Nephron progenitor cell (in vitro differentiated cells): ENCODE measurements at regions not wholly inside any gene's neighbourhood (a gene's known extent, or its start where the extent isn't known, plus 50 kb on each side); places are given as distances from the start of the nearest gene placed in this dataset.
A peak's percentile ranks its signal among the peaks of the same experiment; 100 is the strongest.
"Not testable (repeated sequence)": the region's sequence is repeated elsewhere in the genome, so short reads cannot be mapped to it uniquely, and the experiment has no call there.

Experiments
- DNase-seq: peaks from one replicate; pipeline ENCODE4 v3.0.0; 2021
- H3K27ac Mint-ChIP-seq: 2 replicates; pipeline ENCODE4 v1.8.0; 2021; ENCODE audit warnings: mild to moderate bottlenecking, moderate library complexity, mixed read lengths
- H3K27me3 Mint-ChIP-seq: 2 replicates; pipeline ENCODE4 v1.8.0; 2021; ENCODE audit warnings: mild to moderate bottlenecking, low read depth, mixed read lengths; ENCODE audit not compliant: poor library complexity
- H3K36me3 Mint-ChIP-seq: 2 replicates; pipeline ENCODE4 v1.8.0; 2021; ENCODE audit warnings: low read depth, mixed read lengths
- H3K4me1 Mint-ChIP-seq: 2 replicates; pipeline ENCODE4 v1.8.0; 2021; ENCODE audit warnings: mixed read lengths
- H3K4me3 Mint-ChIP-seq: 2 replicates; pipeline ENCODE4 v1.8.0; 2021; ENCODE audit warnings: mild to moderate bottlenecking, moderate library complexity, mixed read lengths
- H3K9me3 Mint-ChIP-seq: 2 replicates; pipeline ENCODE4 v1.8.0; 2021; ENCODE audit warnings: mild to moderate bottlenecking, moderate library complexity, mixed read lengths
- TF ChIP-seq, protein P1 (sequence below): fragments of 200-600 bp; sonication (generic); IDR thresholded peaks from 2 replicates; pipeline ENCODE4 v1.5.0; 2021; ENCODE audit warnings: antibody characterized with exemption

DNA sequence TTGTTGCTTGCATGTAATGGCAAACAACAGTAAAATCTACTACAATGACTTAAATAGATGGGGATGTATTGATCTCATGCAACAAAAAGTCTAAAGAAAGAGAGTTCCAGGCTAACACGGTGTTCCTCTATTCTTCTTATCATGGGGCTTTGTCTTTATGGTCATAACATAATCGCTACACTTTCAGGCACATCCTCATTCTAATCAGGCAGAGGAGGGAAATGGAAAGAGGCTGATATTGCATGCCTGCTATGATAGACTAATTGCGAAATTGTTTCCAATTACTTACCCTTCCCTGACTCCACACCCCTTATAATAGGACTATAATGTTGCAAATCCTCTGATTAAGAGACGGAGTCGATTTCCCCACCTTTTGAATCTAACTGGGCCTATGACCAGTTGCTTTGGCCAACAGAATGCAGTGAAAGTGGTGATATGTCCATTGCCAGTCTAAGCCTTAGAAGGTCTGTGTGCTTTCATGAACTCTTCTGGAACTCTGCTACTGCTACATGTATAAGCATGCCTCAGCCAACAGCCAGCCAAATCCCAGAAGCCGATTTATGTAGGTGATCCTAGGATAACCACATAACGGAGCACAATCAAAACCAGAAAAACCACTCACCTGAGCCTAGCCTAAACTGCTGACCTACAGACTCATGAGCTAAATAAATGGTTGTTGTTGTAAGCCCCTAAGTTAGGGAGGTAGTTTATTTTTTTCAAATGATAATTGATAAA lies 180.3 kb upstream of the TACR1 start:
- Mint-ChIP-seq H3K27ac (no peak overlapping the region), H3K36me3 (no peaks in the 10 kb centered on the region), H3K27me3 (no peaks in the 10 kb centered on the region), H3K9me3 (peaks cover 4% of the 10 kb centered on the region), H3K4me1 (no peaks in the 10 kb centered on the region), H3K4me3 (no peak overlapping the region)
- DNase-seq, result no peak
- TF ChIP-seq, protein P1, sequence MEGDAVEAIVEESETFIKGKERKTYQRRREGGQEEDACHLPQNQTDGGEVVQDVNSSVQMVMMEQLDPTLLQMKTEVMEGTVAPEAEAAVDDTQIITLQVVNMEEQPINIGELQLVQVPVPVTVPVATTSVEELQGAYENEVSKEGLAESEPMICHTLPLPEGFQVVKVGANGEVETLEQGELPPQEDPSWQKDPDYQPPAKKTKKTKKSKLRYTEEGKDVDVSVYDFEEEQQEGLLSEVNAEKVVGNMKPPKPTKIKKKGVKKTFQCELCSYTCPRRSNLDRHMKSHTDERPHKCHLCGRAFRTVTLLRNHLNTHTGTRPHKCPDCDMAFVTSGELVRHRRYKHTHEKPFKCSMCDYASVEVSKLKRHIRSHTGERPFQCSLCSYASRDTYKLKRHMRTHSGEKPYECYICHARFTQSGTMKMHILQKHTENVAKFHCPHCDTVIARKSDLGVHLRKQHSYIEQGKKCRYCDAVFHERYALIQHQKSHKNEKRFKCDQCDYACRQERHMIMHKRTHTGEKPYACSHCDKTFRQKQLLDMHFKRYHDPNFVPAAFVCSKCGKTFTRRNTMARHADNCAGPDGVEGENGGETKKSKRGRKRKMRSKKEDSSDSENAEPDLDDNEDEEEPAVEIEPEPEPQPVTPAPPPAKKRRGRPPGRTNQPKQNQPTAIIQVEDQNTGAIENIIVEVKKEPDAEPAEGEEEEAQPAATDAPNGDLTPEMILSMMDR, result no peak

DNA sequence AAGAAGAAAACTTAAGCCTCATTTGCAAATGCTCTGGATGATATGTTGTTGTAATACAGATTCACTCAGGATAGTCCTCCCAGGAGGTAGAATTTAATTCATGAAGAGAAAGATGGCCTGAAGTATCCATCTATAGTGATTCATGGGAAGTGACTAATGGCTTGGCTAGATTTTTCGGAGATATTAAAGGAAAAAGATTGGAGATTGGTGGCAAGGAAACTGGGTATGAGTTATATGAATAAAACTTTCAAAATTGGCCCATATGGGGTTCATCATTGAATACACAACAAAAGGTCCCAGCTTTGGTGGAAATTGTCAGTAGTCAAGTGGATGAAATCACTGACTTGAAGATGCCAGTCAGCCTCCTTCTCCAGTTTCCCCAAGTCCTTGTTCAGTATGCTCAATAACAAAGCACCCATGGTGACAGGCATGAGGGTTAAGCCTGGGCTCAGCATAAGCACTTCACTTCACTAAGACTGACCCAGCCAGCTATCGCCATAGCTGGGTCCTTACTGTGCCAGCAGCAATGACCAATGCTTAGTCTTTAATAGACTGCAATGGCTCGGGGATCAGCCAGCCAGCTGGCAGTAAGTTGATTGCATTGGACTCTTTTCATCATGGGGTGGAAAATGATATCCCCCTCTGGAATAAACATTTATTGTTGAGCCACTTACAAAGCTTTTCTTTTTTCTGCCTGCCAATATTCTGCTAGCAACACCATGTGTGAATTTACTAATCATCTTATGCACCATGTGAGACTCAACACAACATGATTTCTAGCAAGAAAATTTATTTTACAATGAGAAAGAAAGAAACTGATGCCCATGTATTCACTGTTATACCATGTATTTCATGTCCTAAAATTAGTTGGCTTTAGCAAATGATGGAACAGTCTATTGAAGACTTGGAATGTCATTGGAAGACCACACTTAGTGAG lies 176.6 kb upstream of the TACR1 start:
- no peaks in the 10 kb centered on the region for H3K27me3 Mint-ChIP-seq
- peaks cover 10% of the 10 kb centered on the region for H3K36me3 Mint-ChIP-seq
- no peaks in the 10 kb centered on the region for H3K4me1 Mint-ChIP-seq
- H3K9me3 Mint-ChIP-seq, result peaks cover 33% of the 10 kb centered on the region
- no peak for DNase-seq
- H3K4me3 Mint-ChIP-seq, result no peak overlapping the region
- H3K27ac Mint-ChIP-seq, result no peak overlapping the region
- TF ChIP-seq, protein P1, result no peak

DNA sequence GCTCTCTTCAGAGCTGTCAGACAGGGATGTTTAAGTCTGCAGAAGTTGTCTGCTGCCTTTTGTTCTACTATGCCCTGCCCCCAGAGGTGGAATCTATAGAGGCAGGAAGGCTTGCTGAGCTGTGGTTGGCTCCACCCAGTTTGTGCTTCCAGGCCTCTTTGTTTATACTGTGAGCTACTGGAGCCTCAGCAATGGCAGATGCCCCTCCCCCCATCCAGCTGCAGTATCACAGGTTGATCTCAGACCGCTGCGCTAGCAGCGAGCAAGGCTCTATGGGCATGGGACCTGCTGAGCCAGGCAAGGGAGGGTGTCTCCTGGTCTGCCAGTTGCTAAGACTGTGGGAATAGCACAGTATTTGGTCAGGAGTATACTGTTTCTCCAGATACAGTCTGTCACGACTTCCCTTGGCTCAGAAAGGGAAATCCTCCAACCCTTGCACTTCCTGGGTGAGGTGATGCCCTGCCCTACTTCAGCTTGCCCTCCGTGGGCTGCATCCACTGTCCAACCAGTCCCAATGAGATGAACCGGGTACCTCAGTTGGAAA lies 175.2 kb upstream of the TACR1 start:
- H3K4me3 Mint-ChIP-seq, H3K27me3 Mint-ChIP-seq, H3K4me1 Mint-ChIP-seq, H3K27ac Mint-ChIP-seq, H3K36me3 Mint-ChIP-seq: not testable (repeated sequence)
- peak; percentile 16 for DNase-seq
- peaks cover 47% of the 10 kb centered on the region for H3K9me3 Mint-ChIP-seq

DNA sequence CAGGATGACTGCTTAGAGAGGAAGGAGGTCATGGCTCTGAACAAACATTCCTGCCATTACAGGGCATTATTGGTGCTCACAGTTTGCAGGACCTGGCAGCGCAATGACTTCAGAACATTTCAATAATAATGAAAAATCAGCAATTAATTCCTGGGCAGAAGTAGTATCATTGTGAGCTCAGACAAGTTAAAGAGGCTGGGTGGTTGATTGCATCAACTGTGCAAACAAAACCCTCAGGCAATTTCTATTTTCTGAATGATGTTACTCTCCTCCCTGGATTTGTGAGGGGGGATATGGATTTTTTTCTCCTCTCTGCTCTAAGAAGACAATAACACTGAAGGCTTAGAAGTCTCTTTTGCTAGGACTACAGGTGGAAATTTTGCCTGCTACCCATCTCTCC lies 168.1 kb upstream of the TACR1 start:
- peaks cover 32% of the 10 kb centered on the region for H3K9me3 Mint-ChIP-seq
- no peak overlapping the region for H3K4me3 Mint-ChIP-seq
- no peaks in the 10 kb centered on the region for H3K36me3 Mint-ChIP-seq
- H3K4me1 Mint-ChIP-seq, result no peaks in the 10 kb centered on the region
- H3K27ac Mint-ChIP-seq, result no peak overlapping the region
- H3K27me3 Mint-ChIP-seq, result no peaks in the 10 kb centered on the region
- DNase-seq, result no peak
- TF ChIP-seq, protein P1, result no peak

DNA sequence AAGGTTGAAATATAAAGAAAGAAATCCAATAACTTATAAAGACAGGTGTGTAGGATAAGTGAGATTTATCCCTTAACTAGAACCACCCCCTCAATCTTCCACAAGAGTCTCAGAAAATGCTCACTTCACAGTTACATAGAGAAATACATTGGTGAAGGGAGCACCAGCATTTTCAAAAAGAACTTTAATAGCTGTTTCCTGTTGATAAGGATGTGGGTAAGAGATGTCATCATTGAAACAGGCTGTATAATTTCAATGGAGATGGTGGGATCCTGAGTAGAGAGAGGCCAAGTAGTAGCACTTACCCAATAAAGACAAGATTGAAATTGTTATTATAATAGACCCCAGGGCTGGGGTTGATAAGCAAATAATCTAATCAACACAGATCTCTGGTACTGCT lies 162.2 kb upstream of the TACR1 start:
- Mint-ChIP-seq H3K36me3 (no peaks in the 10 kb centered on the region), H3K27ac (no peak overlapping the region), H3K4me1 (no peaks in the 10 kb centered on the region), H3K9me3 (peaks cover 5% of the 10 kb centered on the region), H3K4me3 (no peak overlapping the region), H3K27me3 (peaks cover 3% of the 10 kb centered on the region)
- TF ChIP-seq, protein P1, result no peak
- DNase-seq, result no peak

DNA sequence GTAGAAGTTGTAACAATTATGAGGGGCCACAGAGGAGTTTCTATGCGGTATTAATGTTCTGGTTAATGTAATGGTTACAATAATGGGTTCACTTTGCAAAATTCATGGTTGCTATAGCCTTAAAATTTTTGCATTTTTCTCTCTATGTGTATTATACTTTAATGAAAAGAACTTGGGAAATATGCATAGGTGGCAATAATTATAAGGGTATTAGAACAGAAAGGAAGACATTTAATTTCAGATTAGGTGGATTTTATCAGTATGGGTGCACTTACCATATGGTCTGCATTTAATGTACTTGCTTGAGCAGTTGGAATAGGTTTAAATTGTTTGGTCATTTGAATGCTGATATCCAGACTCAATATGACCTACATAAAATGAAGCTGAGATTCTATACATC lies 161.6 kb upstream of the TACR1 start:
- H3K27me3 Mint-ChIP-seq, result peaks cover 3% of the 10 kb centered on the region
- H3K36me3 Mint-ChIP-seq, result no peaks in the 10 kb centered on the region
- peaks cover 5% of the 10 kb centered on the region for H3K9me3 Mint-ChIP-seq
- H3K27ac Mint-ChIP-seq, result no peak overlapping the region
- TF ChIP-seq, protein P1, result no peak
- H3K4me3 Mint-ChIP-seq, result no peak overlapping the region
- no peaks in the 10 kb centered on the region for H3K4me1 Mint-ChIP-seq
- no peak for DNase-seq
